Progenitor cell of endocrine pancreas (in vitro differentiated cells): ENCODE measurements at regions not wholly inside any gene's neighbourhood (a gene's known extent, or its start where the extent isn't known, plus 50 kb on each side); places are given as distances from the start of the nearest gene placed in this dataset.

Source experiments
- DNase-seq: peaks from one replicate; pipeline ENCODE4 v3.0.0; 2021; ENCODE audit warnings: low spot score; ENCODE audit not compliant: unreplicated experiment
- H3K27ac Mint-ChIP-seq: 2 replicates; pipeline ENCODE4 v1.8.0; 2021; ENCODE audit warnings: mild to moderate bottlenecking, moderate library complexity, mixed read lengths
- H3K27me3 Mint-ChIP-seq: 2 replicates; pipeline ENCODE4 v1.8.0; 2021; ENCODE audit warnings: mixed read lengths
- H3K36me3 Mint-ChIP-seq: 2 replicates; pipeline ENCODE4 v1.8.0; 2022; ENCODE audit warnings: mixed read lengths; ENCODE audit not compliant: insufficient read depth
- H3K4me1 Mint-ChIP-seq: 2 replicates; pipeline ENCODE4 v1.8.0; 2021; ENCODE audit warnings: low read depth, mixed read lengths
- H3K4me3 Mint-ChIP-seq: 2 replicates; pipeline ENCODE4 v1.8.0; 2021; ENCODE audit warnings: low read depth, mild to moderate bottlenecking, moderate library complexity, mixed read lengths
- H3K9me3 Mint-ChIP-seq: 2 replicates; pipeline ENCODE4 v1.8.0; 2021; ENCODE audit warnings: low read depth, mixed read lengths
- TF ChIP-seq, protein P1 (sequence below): fragments of 200-600 bp; sonication (generic); IDR thresholded peaks from one replicate; pipeline ENCODE4 v1.5.0; 2021; ENCODE audit warnings: antibody characterized with exemption, mild to moderate bottlenecking; ENCODE audit not compliant: unreplicated experiment

- DNase-seq: no peak
- Mint-ChIP-seq H3K36me3 (no peaks in the 10 kb centered on the region), H3K4me3 (no peak overlapping the region)
These were observed 65.3 kb upstream of the OTOS start for GRCh38 chr2:240205772-240206171.

DNA sequence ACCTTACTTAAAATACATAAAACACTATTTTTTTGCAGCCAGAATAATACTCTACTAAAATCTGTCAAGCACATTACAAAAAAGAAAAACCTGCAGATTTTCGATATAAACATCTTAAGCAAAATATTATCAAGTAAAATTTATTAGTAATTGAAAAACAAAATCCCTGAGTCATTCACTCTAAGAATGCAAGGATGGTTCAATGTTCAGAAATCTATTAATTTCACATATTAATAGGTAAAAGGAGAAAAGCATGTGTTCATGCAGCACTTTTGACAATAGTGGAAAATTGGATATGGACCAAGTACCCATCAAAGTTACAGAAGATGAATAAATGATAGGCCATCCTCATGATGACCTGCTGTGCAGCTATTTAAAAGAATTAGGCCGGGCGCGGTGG is 66.2 kb upstream of the OTOS start:
- no peaks in the 10 kb centered on the region for H3K36me3 Mint-ChIP-seq
- no peaks in the 10 kb centered on the region for H3K9me3 Mint-ChIP-seq
- H3K27ac Mint-ChIP-seq: no peak overlapping the region
- H3K4me3 Mint-ChIP-seq: no peak overlapping the region
- DNase-seq: no peak
- peaks cover 12% of the 10 kb centered on the region for H3K27me3 Mint-ChIP-seq
- H3K4me1 Mint-ChIP-seq: no peaks in the 10 kb centered on the region
- TF ChIP-seq, protein P1, sequence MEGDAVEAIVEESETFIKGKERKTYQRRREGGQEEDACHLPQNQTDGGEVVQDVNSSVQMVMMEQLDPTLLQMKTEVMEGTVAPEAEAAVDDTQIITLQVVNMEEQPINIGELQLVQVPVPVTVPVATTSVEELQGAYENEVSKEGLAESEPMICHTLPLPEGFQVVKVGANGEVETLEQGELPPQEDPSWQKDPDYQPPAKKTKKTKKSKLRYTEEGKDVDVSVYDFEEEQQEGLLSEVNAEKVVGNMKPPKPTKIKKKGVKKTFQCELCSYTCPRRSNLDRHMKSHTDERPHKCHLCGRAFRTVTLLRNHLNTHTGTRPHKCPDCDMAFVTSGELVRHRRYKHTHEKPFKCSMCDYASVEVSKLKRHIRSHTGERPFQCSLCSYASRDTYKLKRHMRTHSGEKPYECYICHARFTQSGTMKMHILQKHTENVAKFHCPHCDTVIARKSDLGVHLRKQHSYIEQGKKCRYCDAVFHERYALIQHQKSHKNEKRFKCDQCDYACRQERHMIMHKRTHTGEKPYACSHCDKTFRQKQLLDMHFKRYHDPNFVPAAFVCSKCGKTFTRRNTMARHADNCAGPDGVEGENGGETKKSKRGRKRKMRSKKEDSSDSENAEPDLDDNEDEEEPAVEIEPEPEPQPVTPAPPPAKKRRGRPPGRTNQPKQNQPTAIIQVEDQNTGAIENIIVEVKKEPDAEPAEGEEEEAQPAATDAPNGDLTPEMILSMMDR: no peak

More at GRCh38 chr2:240205772-240206171, 65.3 kb upstream of the OTOS start:
- no peak overlapping the region for H3K27ac Mint-ChIP-seq
- TF ChIP-seq, protein P1: no peak
- H3K4me1 Mint-ChIP-seq: no peaks in the 10 kb centered on the region
- no peaks in the 10 kb centered on the region for H3K9me3 Mint-ChIP-seq
- H3K27me3 Mint-ChIP-seq: peaks cover 18% of the 10 kb centered on the region

DNA sequence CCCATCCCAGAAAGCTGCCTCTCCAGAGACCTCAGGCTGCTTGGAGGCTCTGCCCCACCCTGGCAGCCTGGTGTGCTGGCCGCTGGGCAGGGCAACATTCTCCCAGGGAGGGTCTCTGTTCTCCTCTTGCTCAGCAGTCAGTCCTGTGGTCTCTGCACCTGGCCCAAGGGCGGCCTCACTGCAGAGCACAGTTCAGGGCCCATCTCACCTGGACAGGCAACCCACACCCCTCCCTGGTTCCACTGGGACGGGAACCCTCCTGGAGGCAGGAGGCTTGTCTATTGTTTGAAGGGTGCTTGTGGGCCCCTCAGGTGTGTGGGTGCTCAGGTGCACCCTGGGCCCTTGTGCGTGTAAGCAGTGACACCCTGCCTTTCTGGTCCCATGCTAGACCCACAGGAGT is 67.2 kb upstream of the OTOS start:
- TF ChIP-seq, protein P1: no peak
- no peaks in the 10 kb centered on the region for H3K36me3 Mint-ChIP-seq
- H3K27ac Mint-ChIP-seq: no peak overlapping the region
- peaks cover 11% of the 10 kb centered on the region for H3K27me3 Mint-ChIP-seq
- no peak for DNase-seq
- H3K4me3 Mint-ChIP-seq: no peak overlapping the region
- no peaks in the 10 kb centered on the region for H3K4me1 Mint-ChIP-seq
- H3K9me3 Mint-ChIP-seq: no peaks in the 10 kb centered on the region

DNA sequence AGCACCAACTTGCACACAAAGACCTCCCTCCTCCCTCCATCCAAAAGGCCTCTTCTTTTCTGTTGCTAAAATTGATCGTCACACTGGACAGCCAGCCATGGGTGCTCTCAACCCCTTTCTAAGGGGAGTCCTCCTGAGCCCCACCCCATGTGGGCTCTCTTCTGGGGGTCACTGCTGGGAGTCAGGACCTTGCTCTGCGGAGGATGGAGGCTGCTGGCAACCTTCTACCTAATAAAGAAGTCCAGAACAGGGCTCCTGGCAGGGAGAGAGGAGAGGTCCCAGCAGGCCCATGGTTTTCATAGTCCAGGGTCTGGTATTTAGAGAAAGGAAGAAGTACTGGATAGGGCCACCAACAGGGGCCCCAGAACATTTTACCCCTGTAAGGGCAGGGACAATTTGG is 67.6 kb upstream of the OTOS start:
- no peak for DNase-seq
- Mint-ChIP-seq H3K9me3 (no peaks in the 10 kb centered on the region), H3K27ac (no peak overlapping the region), H3K36me3 (no peaks in the 10 kb centered on the region), H3K4me1 (no peaks in the 10 kb centered on the region), H3K27me3 (peaks cover 8% of the 10 kb centered on the region), H3K4me3 (no peak overlapping the region)
- TF ChIP-seq, protein P1: no peak

- H3K27ac Mint-ChIP-seq: no peak overlapping the region
- TF ChIP-seq, protein P1: no peak
- no peaks in the 10 kb centered on the region for H3K36me3 Mint-ChIP-seq
- no peak for DNase-seq
- peaks cover 6% of the 10 kb centered on the region for H3K27me3 Mint-ChIP-seq
- H3K4me3 Mint-ChIP-seq: no peak overlapping the region
- no peaks in the 10 kb centered on the region for H3K4me1 Mint-ChIP-seq
- H3K9me3 Mint-ChIP-seq: no peaks in the 10 kb centered on the region
These were observed 68.3 kb upstream of the OTOS start for GRCh38 chr2:240208631-240209211.
